ENCODE measurements at regions not wholly inside any gene's neighbourhood (a gene's known extent, or its start where the extent isn't known, plus 50 kb on each side); places are given as distances from the start of the nearest gene placed in this dataset.
"Not testable (repeated sequence)": the region's sequence is repeated elsewhere in the genome, so short reads cannot be mapped to it uniquely, and the experiment has no call there.

GRCh38 chr6:164377348-164377918, 932.0 kb downstream of the C6orf118 start:
- no peak for DNase-seq (ENCODE audit: low spot score)

- no peak for DNase-seq (ENCODE audit: low spot score)
Measured at GRCh38 chr6:164370773-164371172, 938.6 kb downstream of the C6orf118 start.

DNA sequence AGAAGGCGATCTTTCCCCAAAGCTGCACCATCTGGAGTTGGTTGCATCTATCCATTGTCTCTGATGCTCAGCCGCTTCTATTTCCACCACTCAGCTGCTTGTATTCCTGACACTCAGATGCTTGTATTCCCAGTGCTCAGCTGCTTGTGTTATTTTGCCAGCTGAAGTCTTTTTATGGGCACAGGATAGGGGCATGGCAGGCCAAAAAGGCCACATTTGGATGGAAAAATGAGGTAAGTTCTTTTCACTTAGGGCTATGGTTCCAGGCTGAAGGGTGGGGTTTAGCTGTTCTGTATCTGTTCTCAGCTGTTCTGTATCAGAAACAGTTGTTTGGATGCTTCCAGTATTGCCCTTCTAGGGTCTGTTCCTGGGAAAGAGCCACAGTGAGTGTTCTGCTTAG, 944.9 kb downstream of the QKI start:
- DNase-seq (ENCODE audit: low spot score) = no peak

DNA sequence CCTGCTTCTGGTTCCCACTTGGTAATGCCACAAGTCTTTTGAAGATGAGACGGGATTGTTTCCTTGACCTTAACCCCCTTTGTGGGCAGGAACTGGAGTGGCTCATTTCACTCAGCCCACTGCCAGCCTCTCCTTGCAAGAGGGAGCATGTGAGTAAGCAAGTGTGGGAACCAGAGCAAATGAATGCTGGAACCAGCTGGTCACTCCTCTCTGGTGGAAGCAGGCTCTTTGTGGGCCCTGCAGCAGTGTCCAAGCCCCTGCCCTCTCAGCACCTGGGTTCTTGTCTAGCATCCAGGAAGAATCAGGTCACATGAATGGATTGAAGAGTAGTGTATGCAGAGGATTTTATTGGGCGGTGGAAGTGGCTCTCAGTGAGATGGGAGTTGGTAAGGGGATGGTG, 944.5 kb downstream of the QKI start:
- DNase-seq (ENCODE audit: low spot score) = no peak

DNA sequence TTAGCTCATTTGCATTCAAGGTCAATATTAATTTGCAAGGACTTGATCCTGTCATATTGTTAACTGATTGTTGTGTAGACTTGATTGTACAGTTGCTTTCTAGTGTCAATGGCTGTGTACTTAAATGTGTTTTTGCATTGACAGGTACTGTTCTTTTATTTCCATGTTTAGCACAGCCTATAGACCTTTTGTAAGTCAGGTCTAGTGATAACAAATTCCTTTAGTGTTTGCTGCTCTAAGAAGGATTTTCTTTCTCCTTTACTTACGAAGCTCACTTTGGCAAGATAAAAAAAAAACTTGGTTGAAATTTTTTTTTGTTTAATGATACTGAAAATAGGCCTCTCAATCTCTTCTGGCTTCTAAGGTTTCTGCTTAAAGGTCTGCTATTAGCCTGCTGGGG, 942.3 kb downstream of the QKI start:
- no peak for DNase-seq (ENCODE audit: low spot score)

- DNase-seq (ENCODE audit: low spot score) = no peak
Measured at GRCh38 chr6:164347455-164347854, 932.9 kb downstream of the QKI start.

- no peak for DNase-seq (ENCODE audit: low spot score)
Measured at GRCh38 chr6:164346631-164347030, 932.1 kb downstream of the QKI start.

DNA sequence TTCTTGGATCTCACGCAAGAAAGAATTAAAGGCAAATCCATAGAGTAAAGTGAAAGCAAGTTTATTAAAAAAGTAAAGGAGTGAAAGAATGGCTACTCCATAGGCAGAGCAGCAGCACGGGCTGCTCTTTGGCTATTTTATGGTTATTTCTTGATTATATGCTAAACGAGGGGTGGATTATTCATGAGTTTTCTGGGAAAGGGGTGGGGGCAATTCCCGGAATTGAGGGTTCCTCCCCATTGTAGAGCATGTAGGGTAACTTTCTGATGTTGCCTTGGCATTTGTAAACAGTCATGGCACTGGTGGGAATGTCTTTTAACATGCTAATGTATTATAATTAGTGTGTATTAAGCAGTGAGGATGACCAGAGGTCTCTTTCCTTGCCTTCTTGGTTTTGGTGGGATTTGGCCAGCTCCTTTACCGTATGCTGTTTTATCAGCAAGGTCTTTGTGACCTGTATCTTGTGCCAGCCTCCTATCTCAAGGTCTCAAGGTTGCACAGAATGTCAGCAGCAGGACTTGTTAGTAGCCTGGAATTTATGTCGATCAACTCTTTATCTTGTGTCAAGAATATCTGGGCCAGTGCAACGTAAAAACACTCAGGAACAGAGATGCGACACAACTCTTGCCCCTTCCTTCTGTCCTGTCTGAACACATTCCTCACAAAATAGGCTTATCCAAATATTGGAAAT, 931.4 kb downstream of the QKI start:
- no peak for DNase-seq (ENCODE audit: low spot score)

DNA sequence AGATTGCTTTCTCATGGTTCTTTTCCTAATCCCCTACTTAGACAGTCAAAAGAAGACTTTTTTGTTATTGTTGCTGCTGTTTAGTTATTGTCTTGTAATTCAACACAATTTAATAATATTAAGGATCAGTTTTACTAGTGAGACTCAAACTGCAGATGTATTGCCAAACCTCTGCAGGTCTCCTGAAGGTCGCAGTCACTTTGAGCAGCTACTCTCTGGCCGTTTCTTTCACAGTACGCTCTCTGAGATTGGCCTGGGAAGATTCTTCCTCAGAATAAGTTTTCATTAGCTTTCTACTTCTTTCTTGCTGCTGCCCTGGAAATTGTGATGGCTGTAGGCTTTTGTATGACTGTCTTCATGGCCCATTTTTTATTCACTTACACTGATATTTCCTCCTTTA, 930.8 kb downstream of the QKI start:
- no peak for DNase-seq (ENCODE audit: low spot score)

DNA sequence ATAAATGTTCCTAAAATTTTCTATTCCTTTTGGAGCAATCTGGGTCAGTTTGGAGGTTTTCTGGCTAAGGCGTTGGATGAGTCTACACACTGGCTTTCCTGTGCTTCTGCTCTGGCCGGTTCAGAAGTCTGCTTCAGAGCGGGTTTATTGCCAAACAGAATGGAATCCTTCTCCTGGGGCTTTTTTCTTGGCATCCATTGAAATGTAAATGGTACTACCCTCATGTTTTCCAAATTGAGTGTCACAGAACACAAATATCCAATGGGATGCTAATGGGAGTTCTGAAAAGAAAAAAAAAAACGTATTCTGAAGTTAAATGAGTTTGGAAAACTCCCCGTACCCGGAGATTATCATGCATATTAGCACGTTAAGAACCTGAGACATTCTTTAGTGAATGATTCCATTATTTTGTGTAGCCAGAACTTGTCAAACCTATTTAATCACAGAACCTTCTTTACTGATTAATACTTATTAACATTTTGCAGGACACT, 930.3 kb downstream of the QKI start:
- DNase-seq (ENCODE audit: low spot score) = no peak

DNA sequence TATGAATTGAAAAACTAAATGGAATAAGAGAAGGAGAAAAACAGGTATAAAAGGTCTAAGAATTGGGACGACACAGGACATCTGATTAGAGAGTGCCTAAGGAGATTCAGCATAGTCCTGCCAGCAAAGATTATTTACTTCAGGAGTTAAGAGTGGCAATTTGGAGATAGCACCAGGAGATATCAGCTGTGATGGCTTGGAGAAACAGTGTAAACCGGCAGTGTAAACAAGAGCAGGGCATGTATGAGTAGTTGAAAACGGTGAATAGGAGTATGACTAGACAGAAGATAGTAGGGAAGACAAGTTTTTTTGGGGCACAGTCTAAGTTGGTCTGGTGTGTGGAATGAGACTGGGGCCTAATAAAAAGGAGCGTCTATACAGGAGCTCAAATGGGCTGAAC, 924.9 kb downstream of the QKI start:
- not testable (repeated sequence) for DNase-seq (ENCODE audit: low spot score)

DNA sequence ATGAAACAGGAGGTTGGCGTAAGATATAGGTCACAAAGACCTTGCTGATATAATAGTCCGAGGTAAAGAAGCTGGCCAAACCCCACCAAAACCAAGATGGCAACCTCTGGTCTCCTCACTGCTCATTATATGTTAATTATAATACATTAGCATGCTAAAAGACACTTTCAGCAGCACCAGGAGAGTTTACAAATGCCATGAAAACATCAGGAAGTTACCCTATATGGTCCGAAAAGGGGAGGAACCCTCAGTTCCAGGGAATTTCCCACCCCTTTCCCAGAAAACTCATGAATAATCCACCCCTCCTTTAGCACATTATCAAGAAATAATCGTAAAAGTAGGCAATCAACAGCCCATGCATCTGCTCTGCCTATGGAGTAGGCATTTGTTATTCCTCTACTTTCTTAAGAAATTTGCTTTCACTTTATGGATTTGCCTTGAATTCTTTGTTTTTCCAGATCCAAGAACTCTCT, 923.4 kb downstream of the QKI start:
- no peak for DNase-seq (ENCODE audit: low spot score)

- DNase-seq (ENCODE audit: low spot score) = no peak
Measured at GRCh38 chr6:164337024-164337924, 922.8 kb downstream of the QKI start.

DNA sequence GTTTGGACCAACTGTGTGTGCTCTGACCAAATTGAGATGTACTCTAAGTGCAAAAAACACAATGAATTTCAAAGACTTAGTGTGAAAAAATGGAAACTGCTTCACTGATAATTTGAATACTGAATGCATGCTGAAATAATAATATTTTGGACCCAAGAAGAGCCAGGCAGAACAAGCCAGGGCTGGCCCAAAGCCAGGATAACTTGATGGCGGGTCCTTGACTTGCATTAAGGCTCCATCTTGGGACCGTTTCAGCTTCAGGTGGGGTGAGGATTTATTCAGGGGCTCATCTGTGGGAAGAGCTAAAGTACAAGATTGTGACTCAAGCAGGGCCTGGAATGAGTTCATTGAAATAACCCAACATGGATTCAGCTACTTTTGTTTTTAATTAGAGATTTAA, 921.9 kb downstream of the QKI start:
- no peak for DNase-seq (ENCODE audit: low spot score)

DNA sequence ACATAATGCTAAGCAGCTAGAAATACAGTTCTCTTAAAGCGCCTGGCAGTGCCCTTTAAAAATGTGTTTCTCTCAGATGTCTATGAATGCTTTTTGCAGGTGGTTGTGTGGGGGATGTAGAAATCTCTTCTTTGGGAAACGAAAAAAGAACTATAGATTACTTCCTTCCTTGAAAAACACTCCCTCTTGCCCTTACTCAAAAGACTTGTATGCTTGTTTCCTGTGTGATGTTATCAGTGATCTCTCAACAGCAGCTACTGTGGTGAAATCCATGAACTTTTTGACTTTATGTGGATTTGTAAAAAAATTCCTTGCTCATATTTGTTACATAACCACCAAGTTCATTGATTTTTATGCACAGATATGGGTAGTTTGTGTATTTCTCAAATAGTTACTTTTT, 916.5 kb downstream of the QKI start:
- no peak for DNase-seq (ENCODE audit: low spot score)

DNA sequence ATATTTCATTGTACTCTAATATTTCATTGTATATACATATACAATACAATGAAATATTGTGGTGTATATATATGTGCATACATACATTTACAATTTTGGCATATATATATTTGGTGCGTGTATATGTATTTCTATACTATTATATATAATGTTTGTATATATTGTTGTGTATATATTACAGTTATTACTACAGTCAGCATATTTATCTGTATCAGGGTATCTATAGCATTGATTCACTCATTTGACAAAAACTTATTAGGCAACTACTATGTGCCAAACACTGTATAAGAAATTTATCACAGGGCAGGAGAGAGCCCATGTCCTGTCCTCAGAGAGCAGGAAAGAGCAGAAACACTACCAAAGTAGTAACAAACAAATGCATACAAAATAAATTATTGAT, 910.6 kb downstream of the QKI start:
- no peak for DNase-seq (ENCODE audit: low spot score)

DNA sequence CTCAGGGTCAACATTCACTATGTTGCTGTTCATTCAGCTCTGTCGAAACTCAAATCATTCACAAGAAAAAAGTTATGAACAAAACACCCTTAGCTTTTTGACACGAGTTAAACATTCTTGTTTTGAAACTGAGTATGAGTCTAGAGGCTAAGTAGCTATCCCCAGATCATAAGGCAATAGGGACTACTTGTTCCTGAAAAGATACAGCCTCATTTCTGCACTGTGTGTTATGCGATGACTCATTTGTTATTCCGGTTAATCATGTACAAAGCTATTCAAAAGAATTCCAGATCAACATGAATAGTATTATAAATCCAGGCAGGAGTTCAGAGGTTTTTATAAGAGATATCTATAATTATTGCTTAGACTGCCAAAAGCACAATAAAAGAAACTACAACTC, 908.0 kb downstream of the QKI start:
- no peak for DNase-seq (ENCODE audit: low spot score)

DNA sequence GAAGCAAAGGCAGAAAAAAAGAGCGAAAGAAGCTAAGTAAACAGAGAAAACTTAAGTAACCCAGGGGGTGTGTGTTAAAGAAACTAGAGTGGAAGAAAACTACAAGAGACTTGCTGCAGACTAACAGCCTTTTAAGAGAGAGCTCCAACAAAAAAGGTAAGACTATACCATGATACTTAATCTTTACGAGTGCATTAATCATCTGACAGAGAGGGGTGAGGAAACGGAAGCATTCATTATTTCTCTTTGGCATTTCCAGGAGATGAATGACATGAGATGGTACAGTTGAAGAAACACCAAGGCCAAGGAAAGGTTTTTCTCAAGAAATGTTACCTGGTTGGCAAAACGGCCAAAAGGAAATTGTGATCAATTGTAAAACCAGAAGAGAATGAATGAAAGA, 906.8 kb downstream of the QKI start:
- DNase-seq (ENCODE audit: low spot score) = no peak

DNA sequence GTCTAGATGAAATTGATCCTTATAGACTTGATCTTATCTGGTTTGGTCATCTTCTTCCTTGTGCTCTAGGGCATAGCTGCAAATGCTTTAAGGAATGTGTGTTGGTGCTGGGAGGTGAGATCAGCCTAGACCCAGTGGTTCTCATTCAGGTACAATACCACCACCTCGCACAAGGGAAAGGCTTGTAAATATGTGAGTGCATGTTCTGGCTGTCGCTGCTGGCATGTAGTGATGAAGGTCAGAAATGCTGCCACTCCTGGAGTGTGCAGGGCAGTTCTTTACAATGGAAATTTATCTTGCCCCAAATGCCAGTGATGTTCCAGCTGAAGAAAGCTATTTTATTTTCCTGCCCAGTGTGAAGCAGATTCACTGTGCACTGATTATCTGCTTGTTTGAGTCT, 900.9 kb downstream of the QKI start:
- DNase-seq (ENCODE audit: low spot score) = no peak

GRCh38 chr6:164308339-164308738, 893.8 kb downstream of the QKI start:
- no peak for DNase-seq (ENCODE audit: low spot score)

DNA sequence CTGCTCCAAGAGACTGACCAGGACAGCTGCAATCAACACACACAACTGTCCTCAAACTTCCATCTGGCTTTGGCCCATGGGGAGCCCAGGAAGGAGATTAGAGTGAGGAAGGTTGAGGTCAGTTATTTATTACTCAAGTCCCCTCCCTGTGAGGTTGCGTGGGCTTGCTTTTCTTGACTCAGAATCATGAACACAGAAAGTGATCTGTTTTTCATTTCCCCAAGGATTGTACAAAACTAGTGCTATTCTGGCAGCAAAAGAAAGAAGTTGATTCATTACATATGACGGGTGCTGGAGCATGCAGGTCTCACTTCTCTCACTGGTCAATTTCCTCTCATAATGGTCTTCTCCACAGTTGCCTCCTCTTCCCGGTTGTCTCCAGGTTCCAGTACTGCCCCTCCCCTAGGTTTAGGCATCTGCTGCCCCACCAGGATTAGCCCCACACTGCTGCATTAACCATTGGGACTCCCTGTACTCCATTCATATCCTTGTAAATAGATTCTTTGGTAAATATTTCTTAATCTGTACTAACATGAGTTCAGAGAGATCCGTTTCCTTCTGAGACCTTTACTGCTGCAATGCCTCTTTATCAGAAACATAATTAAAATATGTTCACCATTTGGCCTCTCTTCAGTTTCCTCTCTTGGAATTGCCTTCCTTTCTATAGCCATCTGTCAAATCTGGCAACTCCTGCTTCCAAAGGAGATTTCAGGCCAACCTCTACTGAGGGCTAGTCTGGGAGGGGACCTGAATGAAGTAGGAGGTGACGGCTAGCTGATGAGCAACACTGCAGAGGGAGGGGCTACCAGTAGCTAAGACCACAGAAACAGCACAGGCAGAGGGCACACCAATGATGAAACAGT, 888.8 kb downstream of the QKI start:
- DNase-seq (ENCODE audit: low spot score) = no peak

DNA sequence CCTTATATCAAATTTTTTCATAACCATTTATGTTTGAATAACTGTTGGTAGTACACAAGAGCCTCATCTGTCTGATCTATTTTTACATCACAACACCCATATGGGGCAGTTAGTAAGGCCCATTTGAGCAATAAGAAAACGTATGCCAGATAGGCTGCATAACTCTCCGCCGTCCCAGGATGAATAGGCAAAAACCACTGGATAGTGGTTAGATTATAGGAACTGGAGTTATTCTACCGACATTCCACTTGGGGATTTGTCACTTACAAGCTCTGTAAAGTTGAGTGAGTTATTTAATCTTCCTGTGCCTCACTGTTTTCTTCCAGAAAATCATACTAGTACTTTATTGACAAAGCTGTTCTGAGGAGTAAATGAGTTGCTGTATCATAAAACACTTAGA, 881.9 kb downstream of the QKI start:
- DNase-seq (ENCODE audit: low spot score) = no peak
